Astrocyte of the cerebellum (primary cell): ENCODE measurements at regions not wholly inside any gene's neighbourhood (a gene's known extent, or its start where the extent isn't known, plus 50 kb on each side); places are given as distances from the start of the nearest gene placed in this dataset.

Experiments
- DNase-seq: peaks from one replicate; pipeline ENCODE4 v3.0.0-alpha.2; 2011; ENCODE audit warnings: low read depth
- H3K4me3 ChIP-seq: 2 replicates; pipeline ENCODE4 v1.5.1; 2011; ENCODE audit warnings: mild to moderate bottlenecking, low read depth, low read length, moderate library complexity
- CTCF ChIP-seq: IDR thresholded peaks from 2 replicates; pipeline ENCODE4 v1.5.1; 2012; ENCODE audit warnings: low read length, low read depth, moderate library complexity, mild to moderate bottlenecking; ENCODE audit errors: missing control alignments
- in situ Hi-C: cut with HindIII; loops from 2 replicates; pipeline ENCODE4 v1.10.0; 2017; ENCODE audit warnings: low sequenced_read_pairs

GRCh38 chr10:64617085-64617484 lies 1095.9 kb downstream of the REEP3 start:
- no peak for TF ChIP-seq CTCF
- H3K4me3 ChIP-seq: no peak overlapping the region
- in situ Hi-C loops: no loop called here
- DNase-seq: no peak

- H3K4me3 ChIP-seq: no peak overlapping the region
- TF ChIP-seq CTCF: no peak
- no peak for DNase-seq
- in situ Hi-C loops: no loop called here
Measured at GRCh38 chr10:64619102-64619501, 1097.9 kb downstream of the REEP3 start.

- TF ChIP-seq CTCF: no peak
- H3K4me3 ChIP-seq: no peak overlapping the region
- in situ Hi-C loops: no loop called here
- no peak for DNase-seq
Measured at GRCh38 chr10:64626924-64627323, 1105.7 kb downstream of the REEP3 start.

GRCh38 chr10:64630534-64630933 lies 1109.3 kb downstream of the REEP3 start:
- no peak for DNase-seq
- no peak for TF ChIP-seq CTCF
- H3K4me3 ChIP-seq: no peak overlapping the region
- in situ Hi-C loops: no loop called here

GRCh38 chr10:64635906-64636305 lies 1114.7 kb downstream of the REEP3 start:
- no peak overlapping the region for H3K4me3 ChIP-seq
- in situ Hi-C loops: no loop called here
- DNase-seq: no peak
- TF ChIP-seq CTCF: no peak

GRCh38 chr10:64636461-64636860 lies 1115.3 kb downstream of the REEP3 start:
- H3K4me3 ChIP-seq: no peak overlapping the region
- no peak for TF ChIP-seq CTCF
- DNase-seq: no peak
- in situ Hi-C loops: no loop called here

- no peak for TF ChIP-seq CTCF
- DNase-seq: no peak
- in situ Hi-C loops: no loop called here
- no peak overlapping the region for H3K4me3 ChIP-seq
Measured at GRCh38 chr10:64637939-64638338, 1116.7 kb downstream of the REEP3 start.
